ENCODE measurements at regions not wholly inside any gene's neighbourhood (a gene's known extent, or its start where the extent isn't known, plus 50 kb on each side); places are given as distances from the start of the nearest gene placed in this dataset.
"Not testable (repeated sequence)": the region's sequence is repeated elsewhere in the genome, so short reads cannot be mapped to it uniquely, and the experiment has no call there.

GRCh38 chr14:22262881-22263280, 326.1 kb downstream of the DAD1 start:
- DNase-seq (ENCODE audit: low read depth): no peak

- DNase-seq (ENCODE audit: low read depth): peak; percentile 59
Measured at GRCh38 chr14:22255017-22255950, 333.7 kb downstream of the DAD1 start.

GRCh38 chr14:22252686-22253085, 336.3 kb downstream of the DAD1 start:
- DNase-seq (ENCODE audit: low read depth): peak; percentile 58

- no peak for DNase-seq (ENCODE audit: low read depth)
Measured at GRCh38 chr14:22251090-22251489, 337.9 kb downstream of the DAD1 start.

GRCh38 chr14:22249770-22250169, 339.3 kb downstream of the DAD1 start:
- DNase-seq (ENCODE audit: low read depth): no peak

- DNase-seq (ENCODE audit: low read depth): no peak
Measured at GRCh38 chr14:22243971-22244581, 344.9 kb downstream of the DAD1 start.

- DNase-seq (ENCODE audit: low read depth): not testable (repeated sequence)
Measured at GRCh38 chr14:22238320-22238719, 350.7 kb downstream of the DAD1 start.

- no peak for DNase-seq (ENCODE audit: low read depth)
Measured at GRCh38 chr14:22233377-22233776, 355.6 kb downstream of the DAD1 start.

GRCh38 chr14:22232933-22233332, 356.1 kb downstream of the DAD1 start:
- DNase-seq (ENCODE audit: low read depth): no peak

- no peak for DNase-seq (ENCODE audit: low read depth)
Measured at GRCh38 chr14:22232486-22232885, 356.5 kb downstream of the DAD1 start.

- no peak for DNase-seq (ENCODE audit: low read depth)
Measured at GRCh38 chr14:22231018-22231417, 358.0 kb downstream of the DAD1 start.

- no peak for DNase-seq (ENCODE audit: low read depth)
Measured at GRCh38 chr14:22230517-22230916, 358.5 kb downstream of the DAD1 start.

GRCh38 chr14:22227084-22227483, 361.9 kb downstream of the DAD1 start:
- no peak for DNase-seq (ENCODE audit: low read depth)

- no peak for DNase-seq (ENCODE audit: low read depth)
Measured at GRCh38 chr14:22226381-22226780, 362.6 kb downstream of the DAD1 start.

- no peak for DNase-seq (ENCODE audit: low read depth)
Measured at GRCh38 chr14:22225516-22226140, 363.4 kb downstream of the DAD1 start.

- no peak for DNase-seq (ENCODE audit: low read depth)
Measured at GRCh38 chr14:22221508-22221907, 367.5 kb downstream of the DAD1 start.

GRCh38 chr14:22220427-22220826, 368.6 kb downstream of the DAD1 start:
- DNase-seq (ENCODE audit: low read depth): no peak

GRCh38 chr14:22218728-22219127, 370.3 kb downstream of the DAD1 start:
- no peak for DNase-seq (ENCODE audit: low read depth)

GRCh38 chr14:22213120-22213519, 375.9 kb downstream of the DAD1 start:
- DNase-seq (ENCODE audit: low read depth): no peak

- no peak for DNase-seq (ENCODE audit: low read depth)
Measured at GRCh38 chr14:22210906-22211305, 378.1 kb downstream of the DAD1 start.

GRCh38 chr14:22210026-22210425, 379.0 kb downstream of the DAD1 start:
- DNase-seq (ENCODE audit: low read depth): no peak

GRCh38 chr14:22203036-22203435, 386.0 kb downstream of the DAD1 start:
- DNase-seq (ENCODE audit: low read depth): no peak

- DNase-seq (ENCODE audit: low read depth): no peak
Measured at GRCh38 chr14:22202313-22202712, 386.7 kb downstream of the DAD1 start.
